Neural cell (in vitro differentiated cells): ENCODE measurements at regions not wholly inside any gene's neighbourhood (a gene's known extent, or its start where the extent isn't known, plus 50 kb on each side); places are given as distances from the start of the nearest gene placed in this dataset.

Experiments used
- EP300 ChIP-seq: fragments of 450-650 bp; conservative IDR thresholded peaks from 2 replicates; pipeline ENCODE4 v1.6.1; 2014; ENCODE audit warnings: antibody characterized with exemption, mild to moderate bottlenecking, moderate library complexity; ENCODE audit not compliant: poor library complexity, severe bottlenecking
- EZH2 ChIP-seq: fragments of 200-600, 300-800 bp; shearing (Covaris generic), sonication (generic); IDR thresholded peaks from 2 replicates; pipeline ENCODE4 v1.6.1; 2014; ENCODE audit warnings: antibody characterized with exemption, low read length, borderline replicate concordance, mild to moderate bottlenecking; ENCODE audit not compliant: insufficient read depth, poor library complexity, severe bottlenecking
- POLR2AphosphoS5 ChIP-seq: IDR thresholded peaks from 2 replicates; pipeline ENCODE4 v1.6.1; 2012
- RAD21 ChIP-seq: fragments of 450-650 bp; conservative IDR thresholded peaks from 2 replicates; pipeline ENCODE4 v1.6.1; 2014; ENCODE audit warnings: antibody characterized with exemption, mild to moderate bottlenecking, moderate library complexity
- TF ChIP-seq, protein P1 (sequence below): fragments of 450-650 bp; IDR thresholded peaks from 2 replicates; pipeline ENCODE4 v1.5.1; 2014; ENCODE audit warnings: antibody characterized with exemption, mild to moderate bottlenecking, moderate library complexity; ENCODE audit not compliant: poor library complexity, severe bottlenecking

DNA sequence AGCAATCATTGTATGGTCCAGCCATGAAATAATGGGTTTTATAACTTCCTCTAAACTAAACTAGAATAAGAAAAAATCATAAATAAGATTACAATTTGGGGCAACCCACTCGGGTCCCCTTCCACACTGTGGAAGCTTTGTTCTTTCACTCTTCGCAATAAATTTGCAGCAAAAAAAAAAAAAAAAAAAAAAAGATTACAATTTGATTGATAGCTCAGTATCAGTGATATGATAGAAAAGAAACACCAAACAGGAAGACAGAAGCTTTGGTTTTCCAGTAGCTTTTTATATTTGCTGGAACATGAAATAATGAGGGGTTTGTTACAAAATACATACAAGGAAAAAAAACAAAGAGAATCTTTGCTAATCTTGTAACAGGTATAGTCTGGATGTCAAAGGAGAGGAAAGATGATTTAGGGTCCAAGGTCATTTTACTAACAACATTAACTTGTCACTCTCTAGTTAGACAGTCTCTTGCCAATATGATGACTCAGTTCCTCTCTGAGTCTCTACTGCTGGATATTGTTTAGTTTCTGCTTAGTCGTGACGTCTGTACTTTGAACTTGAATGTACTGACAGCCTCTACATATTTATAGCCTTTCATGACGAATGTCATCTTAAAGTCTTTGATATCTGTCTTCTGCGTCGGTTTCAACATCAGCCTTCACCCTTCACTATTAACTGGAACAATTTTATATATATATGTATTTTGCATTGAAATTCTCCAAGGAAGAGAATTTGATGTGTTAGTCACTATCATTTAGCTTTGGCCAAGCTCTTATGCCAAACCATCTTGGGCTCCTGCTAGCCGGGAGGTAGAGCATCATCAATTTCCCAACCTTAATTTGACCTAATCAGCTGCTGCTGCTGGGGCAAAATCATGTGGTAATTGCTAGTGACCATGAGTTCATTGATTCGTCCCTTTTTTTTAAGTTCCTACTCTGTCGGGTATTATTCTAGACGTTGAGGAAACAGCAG is 213.1 kb upstream of the STXBP5 start:
- TF ChIP-seq EP300 = peak; percentile 96
- peak; percentile 75 for TF ChIP-seq POLR2AphosphoS5
- TF ChIP-seq, protein P1, sequence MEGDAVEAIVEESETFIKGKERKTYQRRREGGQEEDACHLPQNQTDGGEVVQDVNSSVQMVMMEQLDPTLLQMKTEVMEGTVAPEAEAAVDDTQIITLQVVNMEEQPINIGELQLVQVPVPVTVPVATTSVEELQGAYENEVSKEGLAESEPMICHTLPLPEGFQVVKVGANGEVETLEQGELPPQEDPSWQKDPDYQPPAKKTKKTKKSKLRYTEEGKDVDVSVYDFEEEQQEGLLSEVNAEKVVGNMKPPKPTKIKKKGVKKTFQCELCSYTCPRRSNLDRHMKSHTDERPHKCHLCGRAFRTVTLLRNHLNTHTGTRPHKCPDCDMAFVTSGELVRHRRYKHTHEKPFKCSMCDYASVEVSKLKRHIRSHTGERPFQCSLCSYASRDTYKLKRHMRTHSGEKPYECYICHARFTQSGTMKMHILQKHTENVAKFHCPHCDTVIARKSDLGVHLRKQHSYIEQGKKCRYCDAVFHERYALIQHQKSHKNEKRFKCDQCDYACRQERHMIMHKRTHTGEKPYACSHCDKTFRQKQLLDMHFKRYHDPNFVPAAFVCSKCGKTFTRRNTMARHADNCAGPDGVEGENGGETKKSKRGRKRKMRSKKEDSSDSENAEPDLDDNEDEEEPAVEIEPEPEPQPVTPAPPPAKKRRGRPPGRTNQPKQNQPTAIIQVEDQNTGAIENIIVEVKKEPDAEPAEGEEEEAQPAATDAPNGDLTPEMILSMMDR = no peak
- TF ChIP-seq RAD21 = peak; percentile 15
- no peak for TF ChIP-seq EZH2
